Left lung (tissue), 4 donors: ENCODE measurements at regions not wholly inside any gene's neighbourhood (a gene's known extent, or its start where the extent isn't known, plus 50 kb on each side); places are given as distances from the start of the nearest gene placed in this dataset.

Source experiments
- ATAC-seq: fragments of 200-7000 bp; cut with Tn5 transposase; one replicate; pipeline ENCODE4 v1.9.1; 2020; ENCODE audit warnings: moderate library complexity
- DNase-seq, 4 donors: peaks; one replicate each; pipeline ENCODE4 v3.0.0-alpha.2; 2013 to 2020
- H3K27ac ChIP-seq, 2 donors: fragments of 200-600 bp; sonication (generic) in 1 of 2; one replicate each; pipeline versions ENCODE4 v1.5.0 to v1.8.0; 2020 to 2021
- H3K27me3 ChIP-seq, 2 donors: fragments of 200-600 bp; sonication (generic) in 1 of 2; one replicate each; pipeline versions ENCODE4 v1.5.0 to v1.8.0; 2020 to 2021
- H3K36me3 ChIP-seq, 2 donors: fragments of 200-600 bp; sonication (generic) in 1 of 2; one replicate each; pipeline versions ENCODE4 v1.5.0 to v1.8.0; 2020 to 2021
- H3K4me1 ChIP-seq, 2 donors: fragments of 200-600 bp; one replicate each; pipeline ENCODE4 v1.8.0; 2021
- H3K4me3 ChIP-seq, 2 donors: fragments of 200-600 bp; sonication (generic) in 1 of 2; one replicate each; pipeline versions ENCODE4 v1.5.0 to v1.8.0; 2020 to 2021; ENCODE audit warnings: mild to moderate bottlenecking in 1 of 2
- H3K9me3 ChIP-seq, 2 donors: fragments of 200-600 bp; sonication (generic) in 1 of 2; one replicate each; pipeline versions ENCODE4 v1.5.0 to v1.8.0; 2020 to 2021
- CTCF ChIP-seq, 2 donors: fragments of 200-600 bp; sonication (generic) in 1 of 2; IDR thresholded peaks; one replicate each; pipeline versions ENCODE4 v1.5.0 to v1.8.0; 2021; ENCODE audit warnings: antibody characterized with exemption in 2 of 2
- intact Hi-C, 2 donors: fragments of 100-400 bp; cut with DNase I; formaldehyde crosslinking; loops; one replicate each; pipeline versions ENCODE4 v1.11.2 to v1.14.2; 2022
- donor health status: DM: no; HTN: yes; CAD: no.
- donor health status: DM: no; HTN: no; CAD: no.

- TF ChIP-seq CTCF (IDR thresholded peaks at IDR 0.05) = no peak
- Histone ChIP-seq H3K4me1 (no peaks in the 10 kb centered on the region), H3K9me3 (no peaks in the 10 kb centered on the region), H3K4me3 (no peak overlapping the region), H3K27me3 (peaks cover 0 to 6% of the 10 kb centered on the region in 2 donors), H3K36me3 (no peaks in the 10 kb centered on the region), H3K27ac (no peak overlapping the region)
- intact Hi-C loops = no loop called here
- DNase-seq (no peak), ATAC-seq (no peak)
Observed at GRCh38 chr6:167510648-167511047, 185.8 kb downstream of the TTLL2 start.

GRCh38 chr6:167512696-167513375 lies 187.9 kb downstream of the TTLL2 start:
- no peak for DNase-seq
- intact Hi-C loops = no loop called here
- no peak overlapping the region for H3K4me3 ChIP-seq
- no peaks in the 10 kb centered on the region for H3K36me3 ChIP-seq
- no peak overlapping the region for H3K27ac ChIP-seq
- no peak for TF ChIP-seq CTCF (IDR thresholded peaks at IDR 0.05)
- ATAC-seq = no peak
- peaks cover 0 to 6% of the 10 kb centered on the region in 2 donors for H3K27me3 ChIP-seq
- H3K4me1 ChIP-seq = no peaks in the 10 kb centered on the region
- no peaks in the 10 kb centered on the region for H3K9me3 ChIP-seq

- intact Hi-C loops = no loop called here
- Histone ChIP-seq H3K4me3 (no peak overlapping the region), H3K36me3 (no peaks in the 10 kb centered on the region), H3K27ac (no peak overlapping the region), H3K27me3 (peaks cover 0 to 6% of the 10 kb centered on the region in 2 donors), H3K4me1 (no peaks in the 10 kb centered on the region), H3K9me3 (no peaks in the 10 kb centered on the region)
- DNase-seq = no peak
- no peak for TF ChIP-seq CTCF (IDR thresholded peaks at IDR 0.05)
- ATAC-seq = no peak
Observed at GRCh38 chr6:167513778-167514177, 188.9 kb downstream of the TTLL2 start.

- H3K4me3 ChIP-seq = no peak overlapping the region
- no peak overlapping the region for H3K27ac ChIP-seq
- no peaks in the 10 kb centered on the region for H3K4me1 ChIP-seq
- intact Hi-C loops = no loop called here
- H3K36me3 ChIP-seq = no peaks in the 10 kb centered on the region
- peaks cover 0 to 3% of the 10 kb centered on the region in 2 donors for H3K27me3 ChIP-seq
- H3K9me3 ChIP-seq = no peaks in the 10 kb centered on the region
- DNase-seq = no peak
- no peak for TF ChIP-seq CTCF (IDR thresholded peaks at IDR 0.05)
- no peak for ATAC-seq
Observed at GRCh38 chr6:167514524-167514923, 189.6 kb downstream of the TTLL2 start.

- no peaks in the 10 kb centered on the region for H3K4me1 ChIP-seq
- no peak for TF ChIP-seq CTCF (IDR thresholded peaks at IDR 0.05)
- no peak overlapping the region for H3K27ac ChIP-seq
- intact Hi-C loops = no loop called here
- H3K27me3 ChIP-seq = no peaks in the 10 kb centered on the region
- no peaks in the 10 kb centered on the region for H3K9me3 ChIP-seq
- no peak overlapping the region for H3K4me3 ChIP-seq
- H3K36me3 ChIP-seq = no peaks in the 10 kb centered on the region
- ATAC-seq = no peak
- no peak for DNase-seq
Observed at GRCh38 chr6:167515873-167516507, 191.1 kb downstream of the TTLL2 start.
